ENCODE measurements at regions not wholly inside any gene's neighbourhood (a gene's known extent, or its start where the extent isn't known, plus 50 kb on each side); places are given as distances from the start of the nearest gene placed in this dataset.

GRCh38 chr9:111118256-111118948, 80.1 kb upstream of the LPAR1 start (continued):
- TF ChIP-seq SOX15 (CRISPR knock-in tag; IDR thresholded peaks at IDR 0.05) = no peak
- no peak for TF ChIP-seq TEAD1 (CRISPR knock-in tag; IDR thresholded peaks at IDR 0.05)
- TF ChIP-seq CBFB (CRISPR knock-in tag; IDR thresholded peaks at IDR 0.05; ENCODE audit: low read depth) = no peak
- TF ChIP-seq JUN (CRISPR knock-in tag; IDR thresholded peaks at IDR 0.05) = no peak
- TF ChIP-seq CTCF (IDR thresholded peaks at IDR 0.05) = no peak
- TF ChIP-seq ZNF671 (CRISPR knock-in tag; IDR thresholded peaks at IDR 0.05) = no peak

- H3K4me3 Mint-ChIP-seq = no peak overlapping the region
- POLR2A ChIA-PET = no interaction called here
- peaks cover 6% of the 10 kb centered on the region; the same call in 1 of the 2 replicates for H3K4me1 Mint-ChIP-seq
- CTCF ChIA-PET = no interaction called here
- H3K36me3 Mint-ChIP-seq = peaks cover 5% of the 10 kb centered on the region
- ATAC-seq = no peak
- H3K9me3 Mint-ChIP-seq = peaks cover 6% of the 10 kb centered on the region
- peaks cover 2% of the 10 kb centered on the region; the same call in 1 of the 2 replicates for H3K27me3 Mint-ChIP-seq (ENCODE audit: low read depth)
- TF ChIP-seq ZNF281 (CRISPR knock-in tag; IDR thresholded peaks at IDR 0.05) (no peak), EMX1 (CRISPR knock-in tag; IDR thresholded peaks at IDR 0.05) (no peak), FOXJ3 (CRISPR knock-in tag; IDR thresholded peaks at IDR 0.05; ENCODE audit: borderline replicate concordance) (no peak), GRHL2 (CRISPR knock-in tag; IDR thresholded peaks at IDR 0.05; ENCODE audit: insufficient replicate concordance, severe bottlenecking) (no peak), ZNF232 (CRISPR knock-in tag; IDR thresholded peaks at IDR 0.05) (no peak), CREB1 (CRISPR knock-in tag; IDR thresholded peaks at IDR 0.05) (no peak), ZNF671 (CRISPR knock-in tag; IDR thresholded peaks at IDR 0.05) (no peak), USF1 (CRISPR knock-in tag; IDR thresholded peaks at IDR 0.05) (no peak), ZNF512 (CRISPR knock-in tag; IDR thresholded peaks at IDR 0.05; ENCODE audit: borderline replicate concordance) (no peak), ZNF263 (CRISPR knock-in tag; IDR thresholded peaks at IDR 0.05; ENCODE audit: low read depth) (no peak), ZNF396 (CRISPR knock-in tag; IDR thresholded peaks at IDR 0.05; ENCODE audit: borderline replicate concordance) (no peak), PRRX2 (CRISPR knock-in tag; IDR thresholded peaks at IDR 0.05) (no peak), ETV6 (CRISPR knock-in tag; IDR thresholded peaks at IDR 0.05) (no peak), STAT6 (CRISPR knock-in tag; conservative IDR thresholded peaks at IDR 0.05; ENCODE audit: low read depth) (no peak)
- no peak for DNase-seq (ENCODE audit: low spot score)
- H3K27ac Mint-ChIP-seq = no peak overlapping the region
Measured at GRCh38 chr9:111114486-111114885, 76.2 kb upstream of the LPAR1 start.
